Activated CD8-positive, alpha-beta memory T cell treated with anti-CD3 and anti-CD28 coated beads for 36 hours (primary cell): ENCODE measurements at regions not wholly inside any gene's neighbourhood (a gene's known extent, or its start where the extent isn't known, plus 50 kb on each side); places are given as distances from the start of the nearest gene placed in this dataset.
"Not testable (repeated sequence)": the region's sequence is repeated elsewhere in the genome, so short reads cannot be mapped to it uniquely, and the experiment has no call there.

Experiments
- CTCF ChIA-PET: fragments of 350-600 bp; sonication (Branson Sonifier 250); formaldehyde crosslinking; loops from one replicate; lab custom pipeline; 2021; ENCODE audit warnings: antibody characterized with exemption; lab: Charles Lee
- POLR2A ChIA-PET: fragments of 350-600 bp; sonication (Branson Sonifier 250); formaldehyde crosslinking; loops from one replicate; lab custom pipeline; 2021; ENCODE audit warnings: antibody characterized with exemption; lab: Charles Lee

- ChIA-PET POLR2A (no interaction called here), CTCF (no interaction called here)
Measured at GRCh38 chr4:170884969-170885570, 795.3 kb upstream of the AADAT start.

- POLR2A ChIA-PET, result not testable (repeated sequence)
Measured at GRCh38 chr4:170881646-170882045, 791.9 kb upstream of the AADAT start.

GRCh38 chr4:170875868-170876267 lies 786.1 kb upstream of the AADAT start:
- ChIA-PET POLR2A (no interaction called here), CTCF (no interaction called here)

More at GRCh38 chr4:170881646-170882045, 791.9 kb upstream of the AADAT start:
- CTCF ChIA-PET, result not testable (repeated sequence)

GRCh38 chr4:170872794-170873193 lies 783.0 kb upstream of the AADAT start:
- POLR2A ChIA-PET, result no interaction called here

GRCh38 chr4:170868170-170868569 lies 778.4 kb upstream of the AADAT start:
- ChIA-PET POLR2A (no interaction called here), CTCF (no interaction called here)

More at GRCh38 chr4:170872794-170873193, 783.0 kb upstream of the AADAT start:
- CTCF ChIA-PET, result no interaction called here

GRCh38 chr4:170854097-170854496 lies 764.3 kb upstream of the AADAT start:
- CTCF ChIA-PET, result no interaction called here
- POLR2A ChIA-PET, result no interaction called here

GRCh38 chr4:170853422-170854021 lies 763.8 kb upstream of the AADAT start:
- POLR2A ChIA-PET, result no interaction called here
- CTCF ChIA-PET, result no interaction called here

GRCh38 chr4:170849969-170850368 lies 760.2 kb upstream of the AADAT start:
- CTCF ChIA-PET, result no interaction called here
- POLR2A ChIA-PET, result no interaction called here

GRCh38 chr4:170827562-170828274 lies 738.0 kb upstream of the AADAT start:
- ChIA-PET CTCF (no interaction called here), POLR2A (no interaction called here)

- CTCF ChIA-PET, result no interaction called here
- POLR2A ChIA-PET, result no interaction called here
Measured at GRCh38 chr4:170818786-170819185, 729.0 kb upstream of the AADAT start.

- POLR2A ChIA-PET, result no interaction called here
- CTCF ChIA-PET, result no interaction called here
Measured at GRCh38 chr4:170805352-170805751, 715.6 kb upstream of the AADAT start.

- POLR2A ChIA-PET, result no interaction called here
- CTCF ChIA-PET, result no interaction called here
Measured at GRCh38 chr4:170804930-170805329, 715.2 kb upstream of the AADAT start.

- ChIA-PET CTCF (no interaction called here), POLR2A (no interaction called here)
Measured at GRCh38 chr4:170803492-170803891, 713.7 kb upstream of the AADAT start.

GRCh38 chr4:170801771-170802170 lies 712.0 kb upstream of the AADAT start:
- POLR2A ChIA-PET, result no interaction called here
- CTCF ChIA-PET, result no interaction called here

GRCh38 chr4:170794525-170794924 lies 704.8 kb upstream of the AADAT start:
- ChIA-PET CTCF (no interaction called here), POLR2A (no interaction called here)

GRCh38 chr4:170788540-170789051 lies 698.8 kb upstream of the AADAT start:
- CTCF ChIA-PET, POLR2A ChIA-PET: not testable (repeated sequence)

GRCh38 chr4:170777663-170778062 lies 687.9 kb upstream of the AADAT start:
- CTCF ChIA-PET, result no interaction called here
- POLR2A ChIA-PET, result no interaction called here

- CTCF ChIA-PET, result no interaction called here
Measured at GRCh38 chr4:170776983-170777382, 687.2 kb upstream of the AADAT start.

GRCh38 chr4:170775851-170776250 lies 686.1 kb upstream of the AADAT start:
- POLR2A ChIA-PET, result no interaction called here
- CTCF ChIA-PET, result no interaction called here

More at GRCh38 chr4:170776983-170777382, 687.2 kb upstream of the AADAT start:
- POLR2A ChIA-PET, result no interaction called here

GRCh38 chr4:170773709-170774273 lies 684.0 kb upstream of the AADAT start:
- ChIA-PET POLR2A (no interaction called here), CTCF (no interaction called here)
